ENCODE measurements at regions not wholly inside any gene's neighbourhood (a gene's known extent, or its start where the extent isn't known, plus 50 kb on each side); places are given as distances from the start of the nearest gene placed in this dataset.

GRCh38 chr2:114248648-114249047, 193.8 kb upstream of the DPP10 start:
- TF ChIP-seq CTCF (IDR thresholded peaks at IDR 0.05 in 2 of 3, conservative IDR thresholded peaks at IDR 0.05 in 1 of 3; ENCODE audit: control insufficient read depth in 2 of 3, extremely low read depth in 1 of 3, insufficient read depth in 1 of 3, low read depth in 3 of 3, low read length in 3 of 3) (no peak), ZNF274 (IDR thresholded peaks at IDR 0.05; ENCODE audit: insufficient read depth, insufficient read length) (no peak), SUZ12 (IDR thresholded peaks at IDR 0.05; ENCODE audit: unreplicated experiment) (no peak), EZH2 (IDR thresholded peaks at IDR 0.05; ENCODE audit: borderline replicate concordance, control insufficient read depth, low read depth, low read length) (no peak), SUPT20H (IDR thresholded peaks at IDR 0.05; ENCODE audit: borderline replicate concordance, control insufficient read depth, low read depth, low read length) (no peak), TCF12 (IDR thresholded peaks at IDR 0.05; ENCODE audit: low read depth, low read length) (no peak), MYC (IDR thresholded peaks at IDR 0.05; ENCODE audit: insufficient read depth, insufficient read length, insufficient replicate concordance, low read length, severe bottlenecking) (no peak)
